Progenitor cell of endocrine pancreas (in vitro differentiated cells): ENCODE measurements at regions not wholly inside any gene's neighbourhood (a gene's known extent, or its start where the extent isn't known, plus 50 kb on each side); places are given as distances from the start of the nearest gene placed in this dataset.

Experiments used
- DNase-seq: peaks from one replicate; pipeline ENCODE4 v3.0.0; 2021; ENCODE audit warnings: low spot score; ENCODE audit not compliant: unreplicated experiment
- H3K27ac Mint-ChIP-seq: 2 replicates; pipeline ENCODE4 v1.8.0; 2021; ENCODE audit warnings: mild to moderate bottlenecking, moderate library complexity, mixed read lengths
- H3K27me3 Mint-ChIP-seq: 2 replicates; pipeline ENCODE4 v1.8.0; 2021; ENCODE audit warnings: mixed read lengths
- H3K36me3 Mint-ChIP-seq: 2 replicates; pipeline ENCODE4 v1.8.0; 2022; ENCODE audit warnings: mixed read lengths; ENCODE audit not compliant: insufficient read depth
- H3K4me1 Mint-ChIP-seq: 2 replicates; pipeline ENCODE4 v1.8.0; 2021; ENCODE audit warnings: low read depth, mixed read lengths
- H3K4me3 Mint-ChIP-seq: 2 replicates; pipeline ENCODE4 v1.8.0; 2021; ENCODE audit warnings: low read depth, mild to moderate bottlenecking, moderate library complexity, mixed read lengths
- H3K9me3 Mint-ChIP-seq: 2 replicates; pipeline ENCODE4 v1.8.0; 2021; ENCODE audit warnings: low read depth, mixed read lengths
- TF ChIP-seq, protein P1 (sequence below): fragments of 200-600 bp; sonication (generic); IDR thresholded peaks from one replicate; pipeline ENCODE4 v1.5.0; 2021; ENCODE audit warnings: antibody characterized with exemption, mild to moderate bottlenecking; ENCODE audit not compliant: unreplicated experiment

DNA sequence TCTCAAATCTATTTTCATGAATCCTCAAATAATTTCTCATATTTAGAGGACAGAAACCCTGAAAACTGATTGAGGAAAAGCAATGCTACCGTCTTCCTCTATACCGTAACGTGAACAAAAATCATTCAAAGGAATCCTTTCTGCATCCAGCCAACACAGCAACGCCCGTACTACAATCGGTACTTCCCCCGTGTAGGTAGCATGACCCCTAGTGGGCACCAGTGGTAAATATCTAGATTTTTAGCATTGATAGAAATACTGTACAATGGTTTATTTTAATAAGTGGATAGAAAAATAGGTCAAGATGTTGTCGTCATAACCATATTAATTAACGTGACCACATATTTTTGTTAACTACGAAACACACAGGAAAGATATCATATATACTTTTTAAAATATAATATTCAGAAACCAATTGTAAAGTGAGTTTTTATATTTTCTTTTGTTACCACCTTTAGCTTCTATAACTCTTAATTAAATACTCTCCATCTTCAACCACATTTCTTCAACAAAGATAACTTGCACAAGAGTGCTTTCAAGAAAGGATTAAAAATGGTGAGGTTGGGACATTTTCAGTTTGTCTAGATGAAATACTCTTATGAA lies 194.1 kb downstream of the SS18 start:
- Mint-ChIP-seq H3K4me3 (no peak overlapping the region), H3K4me1 (no peaks in the 10 kb centered on the region), H3K9me3 (peaks cover 5% of the 10 kb centered on the region), H3K36me3 (no peaks in the 10 kb centered on the region), H3K27me3 (peaks cover 11% of the 10 kb centered on the region), H3K27ac (no peak overlapping the region)
- TF ChIP-seq, protein P1, sequence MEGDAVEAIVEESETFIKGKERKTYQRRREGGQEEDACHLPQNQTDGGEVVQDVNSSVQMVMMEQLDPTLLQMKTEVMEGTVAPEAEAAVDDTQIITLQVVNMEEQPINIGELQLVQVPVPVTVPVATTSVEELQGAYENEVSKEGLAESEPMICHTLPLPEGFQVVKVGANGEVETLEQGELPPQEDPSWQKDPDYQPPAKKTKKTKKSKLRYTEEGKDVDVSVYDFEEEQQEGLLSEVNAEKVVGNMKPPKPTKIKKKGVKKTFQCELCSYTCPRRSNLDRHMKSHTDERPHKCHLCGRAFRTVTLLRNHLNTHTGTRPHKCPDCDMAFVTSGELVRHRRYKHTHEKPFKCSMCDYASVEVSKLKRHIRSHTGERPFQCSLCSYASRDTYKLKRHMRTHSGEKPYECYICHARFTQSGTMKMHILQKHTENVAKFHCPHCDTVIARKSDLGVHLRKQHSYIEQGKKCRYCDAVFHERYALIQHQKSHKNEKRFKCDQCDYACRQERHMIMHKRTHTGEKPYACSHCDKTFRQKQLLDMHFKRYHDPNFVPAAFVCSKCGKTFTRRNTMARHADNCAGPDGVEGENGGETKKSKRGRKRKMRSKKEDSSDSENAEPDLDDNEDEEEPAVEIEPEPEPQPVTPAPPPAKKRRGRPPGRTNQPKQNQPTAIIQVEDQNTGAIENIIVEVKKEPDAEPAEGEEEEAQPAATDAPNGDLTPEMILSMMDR = peak; percentile 79
- no peak for DNase-seq

DNA sequence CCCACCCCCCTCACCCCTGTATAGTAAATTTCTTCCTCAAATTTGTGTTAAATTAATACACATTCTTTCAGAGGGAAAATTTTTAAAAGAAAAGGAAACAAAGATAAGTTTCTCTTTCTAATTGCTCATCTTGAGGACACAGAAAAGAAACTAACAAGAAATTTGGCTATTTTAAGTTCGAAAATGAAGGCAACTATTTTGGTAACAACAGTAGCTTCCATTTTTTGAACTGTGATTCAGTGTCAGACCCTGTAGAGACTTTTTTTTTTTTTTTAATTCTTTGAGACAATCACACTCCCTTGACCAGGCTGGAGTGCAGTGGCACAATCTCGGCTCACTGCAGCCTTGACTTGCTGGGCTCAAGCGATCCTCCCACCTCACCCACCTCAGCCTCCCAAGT lies 194.9 kb downstream of the SS18 start:
- no peaks in the 10 kb centered on the region for H3K4me1 Mint-ChIP-seq
- no peaks in the 10 kb centered on the region for H3K36me3 Mint-ChIP-seq
- H3K4me3 Mint-ChIP-seq = no peak overlapping the region

DNA sequence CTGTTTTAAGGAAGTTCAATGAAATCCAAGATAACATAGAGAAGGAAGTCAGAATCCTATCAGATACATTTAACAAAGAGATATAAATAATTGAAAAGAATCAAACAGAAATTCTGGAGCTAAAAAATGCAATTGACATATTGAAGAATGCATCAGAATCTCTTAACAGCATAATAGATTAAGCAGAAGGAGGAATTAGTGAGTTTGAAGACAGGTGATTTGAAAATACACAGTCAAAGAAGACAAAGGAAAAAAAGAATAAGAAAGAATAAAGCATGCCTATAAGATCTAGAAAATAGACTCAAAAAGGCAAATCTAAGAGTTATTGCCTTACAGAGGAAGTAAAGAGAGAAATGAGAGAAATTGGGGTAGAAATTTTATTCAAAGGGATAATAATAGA lies 204.1 kb downstream of the SS18 start:
- Mint-ChIP-seq H3K9me3 (peaks cover 35% of the 10 kb centered on the region), H3K27ac (no peak overlapping the region), H3K4me1 (peaks cover 8% of the 10 kb centered on the region), H3K4me3 (no peak overlapping the region), H3K36me3 (no peaks in the 10 kb centered on the region), H3K27me3 (no peaks in the 10 kb centered on the region)
- TF ChIP-seq, protein P1 = no peak
- DNase-seq = no peak

More for the DNA sequence above, 194.9 kb downstream of the SS18 start:
- TF ChIP-seq, protein P1 = no peak
- Mint-ChIP-seq H3K9me3 (peaks cover 2% of the 10 kb centered on the region), H3K27ac (no peak overlapping the region), H3K27me3 (peaks cover 11% of the 10 kb centered on the region)
- DNase-seq = no peak

DNA sequence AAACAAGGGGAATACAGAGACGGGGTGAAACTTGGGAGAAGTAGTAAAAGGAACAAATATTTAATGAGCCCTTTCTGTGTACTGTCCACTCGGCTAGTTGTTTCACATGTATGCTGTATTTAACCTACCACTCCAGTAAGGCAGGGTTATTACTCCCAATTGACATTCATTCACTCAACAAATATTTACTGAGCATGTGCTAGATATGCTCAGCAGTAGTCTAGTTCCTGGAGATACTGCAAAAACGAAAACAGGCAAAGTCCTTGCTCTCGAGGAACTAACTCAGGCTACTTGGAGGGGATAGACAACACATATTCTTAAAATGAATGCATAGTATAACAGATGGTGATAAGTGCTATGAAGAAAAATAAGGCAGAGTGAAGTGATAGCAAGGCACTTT lies 207.3 kb downstream of the SS18 start:
- peaks cover 17% of the 10 kb centered on the region for H3K9me3 Mint-ChIP-seq

DNA sequence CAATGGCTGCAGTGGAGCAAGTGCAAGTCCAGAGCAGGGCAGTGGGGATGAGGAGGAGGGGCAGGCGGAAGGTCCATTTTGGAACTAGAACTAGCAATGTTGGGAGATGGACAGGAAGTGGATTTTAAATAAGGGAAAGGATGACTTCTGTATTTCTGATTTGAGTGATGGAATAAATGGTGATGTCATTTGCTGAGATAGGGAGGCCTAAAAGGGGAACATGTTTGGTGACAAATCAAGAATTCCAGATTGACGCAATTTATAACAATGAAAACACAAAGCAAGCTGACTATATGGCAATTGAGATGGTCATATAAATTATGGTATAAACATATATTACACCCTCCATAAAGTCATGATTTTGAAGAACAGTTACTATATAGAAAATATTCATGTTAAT lies 209.3 kb downstream of the SS18 start:
- H3K9me3 Mint-ChIP-seq = peaks cover 3% of the 10 kb centered on the region
- H3K36me3 Mint-ChIP-seq = no peaks in the 10 kb centered on the region
- H3K4me3 Mint-ChIP-seq = no peak overlapping the region
- H3K4me1 Mint-ChIP-seq = peaks cover 18% of the 10 kb centered on the region
- no peak overlapping the region for H3K27ac Mint-ChIP-seq
- TF ChIP-seq, protein P1 = no peak
- no peak for DNase-seq
- H3K27me3 Mint-ChIP-seq = peaks cover 12% of the 10 kb centered on the region

More for the DNA sequence above, 207.3 kb downstream of the SS18 start:
- no peak overlapping the region for H3K27ac Mint-ChIP-seq
- no peak for DNase-seq
- TF ChIP-seq, protein P1 = no peak
- H3K4me1 Mint-ChIP-seq = peaks cover 8% of the 10 kb centered on the region
- H3K36me3 Mint-ChIP-seq = no peaks in the 10 kb centered on the region
- no peak overlapping the region for H3K4me3 Mint-ChIP-seq
- H3K27me3 Mint-ChIP-seq = peaks cover 8% of the 10 kb centered on the region
